ENCODE measurements at regions not wholly inside any gene's neighbourhood (a gene's known extent, or its start where the extent isn't known, plus 50 kb on each side); places are given as distances from the start of the nearest gene placed in this dataset.

- TF ChIP-seq, protein P1, sequence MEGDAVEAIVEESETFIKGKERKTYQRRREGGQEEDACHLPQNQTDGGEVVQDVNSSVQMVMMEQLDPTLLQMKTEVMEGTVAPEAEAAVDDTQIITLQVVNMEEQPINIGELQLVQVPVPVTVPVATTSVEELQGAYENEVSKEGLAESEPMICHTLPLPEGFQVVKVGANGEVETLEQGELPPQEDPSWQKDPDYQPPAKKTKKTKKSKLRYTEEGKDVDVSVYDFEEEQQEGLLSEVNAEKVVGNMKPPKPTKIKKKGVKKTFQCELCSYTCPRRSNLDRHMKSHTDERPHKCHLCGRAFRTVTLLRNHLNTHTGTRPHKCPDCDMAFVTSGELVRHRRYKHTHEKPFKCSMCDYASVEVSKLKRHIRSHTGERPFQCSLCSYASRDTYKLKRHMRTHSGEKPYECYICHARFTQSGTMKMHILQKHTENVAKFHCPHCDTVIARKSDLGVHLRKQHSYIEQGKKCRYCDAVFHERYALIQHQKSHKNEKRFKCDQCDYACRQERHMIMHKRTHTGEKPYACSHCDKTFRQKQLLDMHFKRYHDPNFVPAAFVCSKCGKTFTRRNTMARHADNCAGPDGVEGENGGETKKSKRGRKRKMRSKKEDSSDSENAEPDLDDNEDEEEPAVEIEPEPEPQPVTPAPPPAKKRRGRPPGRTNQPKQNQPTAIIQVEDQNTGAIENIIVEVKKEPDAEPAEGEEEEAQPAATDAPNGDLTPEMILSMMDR (conservative IDR thresholded peaks at IDR 0.05; ENCODE audit: low read length), result no peak
- TF ChIP-seq EZH2phosphoT487 (IDR thresholded peaks at IDR 0.05; ENCODE audit: borderline replicate concordance, low read depth, low read length), result no peak
Measured at GRCh38 chr5:154654486-154655371, 100.4 kb upstream of the LARP1 start.

All from OCI-LY7 (cell line).